Middle frontal gyrus (tissue), 1 donor: ENCODE measurements at regions not wholly inside any gene's neighbourhood (a gene's known extent, or its start where the extent isn't known, plus 50 kb on each side); places are given as distances from the start of the nearest gene placed in this dataset.

Experiments used
- DNase-seq: peaks from one replicate; pipeline ENCODE4 v3.0.0-alpha.2; 2015; ENCODE audit warnings: low spot score; ENCODE audit errors: extremely low spot score

DNA sequence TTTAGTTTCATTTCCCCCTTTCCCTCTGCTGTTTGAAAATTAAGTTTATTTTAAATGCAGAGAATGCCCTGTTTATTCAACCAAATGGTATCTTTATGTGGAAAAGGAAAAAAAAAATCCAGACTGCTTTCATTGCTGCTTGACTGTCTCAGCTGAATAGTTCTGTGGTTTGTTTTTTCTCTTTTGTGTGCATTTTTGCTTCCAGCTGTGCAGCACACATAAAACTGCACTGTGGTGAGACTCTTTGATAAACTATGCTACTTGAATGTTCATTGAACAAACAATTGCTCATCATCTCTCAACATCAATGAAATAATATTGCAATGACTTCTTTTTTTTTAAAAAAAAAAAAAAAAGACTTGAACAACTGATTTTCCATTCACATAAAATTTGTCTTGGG is 78.6 kb upstream of the GLI3 start:
- DNase-seq: no peak

DNA sequence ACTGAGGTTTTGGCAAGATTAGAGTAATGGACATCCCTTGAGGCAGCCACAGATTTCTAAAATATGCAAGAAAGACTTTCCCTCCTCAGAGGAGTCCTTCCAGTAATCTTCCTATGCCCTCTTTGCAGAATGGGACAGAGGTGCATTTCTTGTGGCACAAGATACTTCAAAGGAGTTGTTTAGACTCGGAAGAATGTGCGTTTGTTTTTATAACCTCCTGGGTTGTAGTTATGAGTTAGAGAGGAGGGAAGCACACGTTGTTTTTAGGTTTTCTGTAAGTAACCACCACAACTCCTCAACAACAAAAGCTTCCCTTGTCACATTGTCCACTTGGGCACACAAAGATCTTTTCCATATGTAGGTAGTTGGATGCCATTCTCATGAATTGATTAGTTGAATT is 78.1 kb upstream of the GLI3 start:
- no peak for DNase-seq

DNA sequence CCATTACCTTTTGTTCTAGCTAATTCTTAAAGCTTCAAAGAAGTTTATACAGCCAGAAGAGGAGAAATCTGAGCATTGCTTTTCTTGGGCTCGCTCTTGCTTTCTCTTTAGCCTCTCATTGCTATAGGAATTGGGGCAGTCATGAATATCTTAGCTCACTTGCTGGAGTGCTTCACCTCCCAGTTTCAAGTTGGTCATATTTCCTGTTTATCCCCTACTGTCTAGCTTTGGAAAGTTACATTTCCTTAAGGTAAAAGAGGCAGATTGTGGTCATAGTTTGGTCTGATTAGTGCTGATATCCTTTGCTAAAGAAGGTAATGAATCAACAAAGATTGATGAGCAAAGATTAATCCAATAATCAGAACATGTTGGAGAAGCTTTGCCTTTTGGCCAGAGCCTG is 77.7 kb upstream of the GLI3 start:
- DNase-seq: no peak

DNA sequence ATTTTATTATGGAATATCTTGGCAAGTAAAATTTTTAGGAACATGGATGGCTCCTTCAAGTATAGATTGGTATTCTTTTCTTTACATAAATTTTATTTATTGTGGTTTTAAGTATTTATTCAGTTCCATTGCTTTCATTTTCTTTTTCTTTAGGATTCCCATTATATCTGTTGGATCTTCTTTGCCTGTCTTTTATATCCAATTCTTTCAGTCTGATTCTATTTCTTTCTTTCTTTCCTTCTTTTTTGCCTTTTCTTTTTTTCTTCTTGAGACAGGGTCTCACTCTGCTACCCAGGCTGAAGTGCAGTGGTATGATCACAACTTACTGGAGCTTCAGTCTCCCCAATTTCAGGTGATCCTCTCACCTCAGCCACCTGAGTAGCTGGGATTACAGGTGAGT is 74.2 kb upstream of the GLI3 start:
- DNase-seq: no peak

DNA sequence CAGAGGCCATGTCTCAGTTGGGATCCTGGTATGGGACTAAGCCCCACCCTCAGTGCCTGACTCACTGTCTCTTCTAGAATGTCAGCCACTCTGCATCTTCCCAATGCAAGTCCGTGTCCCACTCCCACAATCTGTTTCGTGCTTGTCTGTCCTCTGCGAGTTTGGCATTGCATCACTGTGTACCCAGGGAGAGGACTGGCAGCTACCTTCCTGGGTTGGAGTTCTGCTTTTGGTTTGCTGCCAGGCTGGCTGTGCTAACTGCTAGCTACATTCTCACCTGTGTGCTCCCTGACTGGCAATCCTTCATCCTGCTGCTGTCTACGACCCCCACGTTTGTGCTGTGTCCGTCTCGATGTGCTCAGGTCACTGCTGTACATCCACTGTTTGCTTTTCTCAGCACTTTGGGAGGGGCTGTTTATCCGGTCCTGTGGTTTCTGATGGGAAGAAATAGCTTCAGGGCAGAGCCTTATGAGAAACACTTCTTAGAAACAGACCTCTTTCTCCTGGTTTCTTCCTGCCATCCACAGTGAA is 56.0 kb upstream of the GLI3 start:
- no peak for DNase-seq

DNA sequence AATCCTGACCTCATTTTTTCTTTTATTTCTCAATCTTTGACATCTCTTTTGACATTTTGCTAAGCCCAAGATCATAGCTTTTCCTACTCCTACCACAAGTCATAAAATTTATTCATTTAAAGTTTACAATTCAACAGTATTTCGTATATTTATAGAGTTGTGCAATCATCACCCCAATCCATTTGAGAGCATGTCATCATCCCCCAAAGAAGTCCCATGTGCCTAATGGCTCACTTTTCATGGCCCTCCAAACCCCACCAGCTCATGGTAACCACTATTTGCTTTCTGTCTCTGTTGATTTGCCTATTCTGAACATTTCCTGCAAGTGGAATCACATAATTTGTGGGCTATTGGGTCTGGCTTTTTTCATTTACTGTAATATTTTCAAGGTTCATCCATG is 52.5 kb upstream of the GLI3 start:
- DNase-seq: no peak
